Uterus (tissue), 3 donors: ENCODE measurements at regions not wholly inside any gene's neighbourhood (a gene's known extent, or its start where the extent isn't known, plus 50 kb on each side); places are given as distances from the start of the nearest gene placed in this dataset.

Experiments used
- DNase-seq, 2 donors: peaks; one replicate each; pipeline ENCODE4 v3.0.0-alpha.2; 2019 to 2020
- H3K27ac ChIP-seq, 2 donors: fragments of 200-600 bp; sonication (generic); 1 replicate in 1 of 2; 2 replicates in 1 of 2; pipeline ENCODE4 v1.5.1; 2016 to 2018
- H3K27me3 ChIP-seq, 2 donors: fragments of 200-600 bp; sonication (generic); one replicate each; pipeline ENCODE4 v1.5.1; 2018 to 2019; ENCODE audit warnings: control low read depth in 1 of 2
- H3K36me3 ChIP-seq, 2 donors: fragments of 200-600 bp; sonication (generic); one replicate each; pipeline ENCODE4 v1.5.1; 2019; ENCODE audit warnings: control low read depth in 1 of 2
- H3K4me1 ChIP-seq, 2 donors: fragments of 200-600 bp; sonication (generic); one replicate each; pipeline ENCODE4 v1.5.1; 2018 to 2019; ENCODE audit warnings: control low read depth in 1 of 2
- H3K4me3 ChIP-seq, 2 donors: fragments of 200-600 bp; sonication (generic); 1 replicate in 1 of 2; 2 replicates in 1 of 2; pipeline ENCODE4 v1.5.1; 2018 to 2019; ENCODE audit warnings: mild to moderate bottlenecking in 1 of 2
- H3K9me3 ChIP-seq, 2 donors: fragments of 200-600 bp; sonication (generic); one replicate each; pipeline ENCODE4 v1.5.1; 2019; ENCODE audit warnings: control low read depth in 1 of 2
- CTCF ChIP-seq, 4 experiments: fragments of 200-600 bp in 2 of 4; fragments of 450-650 bp in 2 of 4; sonication (generic) in 2 of 4; IDR thresholded peaks; one replicate each; pipeline ENCODE4 v1.5.1; 2016 to 2019; ENCODE audit warnings: antibody characterized with exemption in 4 of 4, mild to moderate bottlenecking in 2 of 4, moderate library complexity in 1 of 4
- POLR2A ChIP-seq, 2 donors: fragments of 450-650 bp; IDR thresholded peaks; one replicate each; pipeline ENCODE4 v1.6.1; 2016; ENCODE audit warnings: antibody characterized with exemption in 2 of 2, mild to moderate bottlenecking in 1 of 2, moderate library complexity in 1 of 2
- intact Hi-C: fragments of 100-400 bp; cut with DNase I; formaldehyde crosslinking; loops from one replicate; pipeline ENCODE4 v1.15.1; 2023; ENCODE audit warnings: low total_unique reads
- donor health status: DM: yes; HTN: yes; CAD: no.

- TF ChIP-seq CTCF (IDR thresholded peaks at IDR 0.05) = no peak
- peak; percentile 41 to 67 for TF ChIP-seq POLR2A (IDR thresholded peaks at IDR 0.05)
- Histone ChIP-seq H3K36me3 (no peaks in the 10 kb centered on the region), H3K27me3 (no peaks in the 10 kb centered on the region), H3K9me3 (peaks cover 0 to 2% of the 10 kb centered on the region in 2 donors), H3K27ac (peak overlapping the region; percentile 80 to 94), H3K4me1 (no peaks in the 10 kb centered on the region), H3K4me3 (no peak overlapping the region)
- intact Hi-C loops = no loop called here
- DNase-seq = peak in 1 of 2 donors; percentile 74
These were observed 109.4 kb upstream of the MBNL1 start for GRCh38 chr3:152159328-152159727.

GRCh38 chr3:152160350-152161011 lies 108.2 kb upstream of the MBNL1 start:
- peaks cover 0 to 11% of the 10 kb centered on the region in 2 donors for H3K9me3 ChIP-seq
- TF ChIP-seq CTCF (IDR thresholded peaks at IDR 0.05) (no peak), POLR2A (IDR thresholded peaks at IDR 0.05) (no peak)
- intact Hi-C loops = no loop called here
- no peaks in the 10 kb centered on the region for H3K27me3 ChIP-seq
- peak overlapping the region in 1 of 2 donors; percentile 10 for H3K4me3 ChIP-seq
- H3K4me1 ChIP-seq = no peaks in the 10 kb centered on the region
- no peak for DNase-seq
- H3K27ac ChIP-seq = peak overlapping the region; percentile 80 to 94
- no peaks in the 10 kb centered on the region for H3K36me3 ChIP-seq

GRCh38 chr3:152172460-152172859 lies 96.3 kb upstream of the MBNL1 start:
- intact Hi-C loops = no loop called here

GRCh38 chr3:152173627-152174026 lies 95.1 kb upstream of the MBNL1 start:
- DNase-seq = no peak
- Histone ChIP-seq H3K27me3 (no peaks in the 10 kb centered on the region), H3K36me3 (no peaks in the 10 kb centered on the region), H3K4me3 (no peak overlapping the region), H3K27ac (no peak overlapping the region), H3K9me3 (no peaks in the 10 kb centered on the region), H3K4me1 (no peaks in the 10 kb centered on the region)
- intact Hi-C loops = no loop called here
- TF ChIP-seq POLR2A (IDR thresholded peaks at IDR 0.05) (no peak), CTCF (IDR thresholded peaks at IDR 0.05) (no peak)

More at GRCh38 chr3:152172460-152172859, 96.3 kb upstream of the MBNL1 start:
- no peak for DNase-seq
- Histone ChIP-seq H3K27me3 (no peaks in the 10 kb centered on the region), H3K9me3 (no peaks in the 10 kb centered on the region), H3K4me3 (no peak overlapping the region), H3K27ac (no peak overlapping the region), H3K36me3 (no peaks in the 10 kb centered on the region), H3K4me1 (no peaks in the 10 kb centered on the region)
- TF ChIP-seq POLR2A (IDR thresholded peaks at IDR 0.05) = no peak
- TF ChIP-seq CTCF (IDR thresholded peaks at IDR 0.05) = no peak

DNA sequence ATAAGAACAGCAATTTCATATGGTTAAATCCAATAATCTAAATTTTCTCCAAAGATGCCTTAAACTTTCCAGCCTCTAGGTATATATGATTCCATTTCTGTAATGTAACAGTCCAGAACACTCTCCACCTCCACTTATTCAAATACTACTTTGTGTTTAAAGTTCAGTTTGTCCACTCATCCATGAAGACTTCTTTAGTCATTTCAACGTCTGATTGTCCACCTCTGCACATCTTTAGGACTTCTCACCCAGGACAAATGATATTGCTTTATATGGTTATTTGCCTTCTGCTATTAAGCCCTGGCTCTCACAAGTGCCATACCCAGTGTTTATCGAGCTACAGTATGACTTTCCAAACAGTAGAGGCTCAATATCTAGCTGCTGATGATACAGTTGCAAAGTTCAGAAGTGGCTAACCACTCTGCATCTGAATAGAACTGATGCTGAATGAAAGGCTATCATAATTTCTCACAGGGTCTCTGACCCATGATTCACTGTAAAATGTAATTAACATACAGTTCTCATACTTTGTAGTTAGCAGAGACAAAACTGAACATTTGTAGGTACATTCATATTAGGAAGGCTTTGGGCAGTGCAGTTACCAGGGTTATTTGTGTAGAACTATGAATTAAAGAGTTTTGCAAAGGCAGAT lies 93.7 kb upstream of the MBNL1 start:
- Histone ChIP-seq H3K36me3 (no peaks in the 10 kb centered on the region), H3K27me3 (no peaks in the 10 kb centered on the region), H3K27ac (no peak overlapping the region), H3K4me3 (no peak overlapping the region), H3K9me3 (no peaks in the 10 kb centered on the region), H3K4me1 (no peaks in the 10 kb centered on the region)
- TF ChIP-seq POLR2A (IDR thresholded peaks at IDR 0.05) = no peak
- no peak for TF ChIP-seq CTCF (IDR thresholded peaks at IDR 0.05)
- intact Hi-C loops = no loop called here
- no peak for DNase-seq
